GM19452 (cell line): ENCODE measurements at regions not wholly inside any gene's neighbourhood (a gene's known extent, or its start where the extent isn't known, plus 50 kb on each side); places are given as distances from the start of the nearest gene placed in this dataset.

Experiments
- ATAC-seq: cut with Tn5 transposase; IDR thresholded peaks from one replicate; pipeline ENCODE4 v1.9.1; 2021; ENCODE audit not compliant: unreplicated experiment

- no peak for ATAC-seq
Observed at GRCh38 chr12:124415064-124415463, 120.2 kb downstream of the RFLNA start.

- ATAC-seq: no peak
Observed at GRCh38 chr12:124413915-124414314, 119.0 kb downstream of the RFLNA start.

- ATAC-seq: no peak
Observed at GRCh38 chr12:124413401-124413800, 118.5 kb downstream of the RFLNA start.

GRCh38 chr12:124412646-124413015 lies 117.7 kb downstream of the RFLNA start:
- no peak for ATAC-seq

GRCh38 chr12:124411953-124412645 lies 117.2 kb downstream of the RFLNA start:
- ATAC-seq: no peak

- ATAC-seq: no peak
Observed at GRCh38 chr12:124411281-124411878, 116.5 kb downstream of the RFLNA start.

GRCh38 chr12:124410354-124411175 lies 115.7 kb downstream of the RFLNA start:
- no peak for ATAC-seq

- no peak for ATAC-seq
Observed at GRCh38 chr12:124408822-124409517, 114.1 kb downstream of the RFLNA start.

- no peak for ATAC-seq
Observed at GRCh38 chr12:124407074-124407473, 112.2 kb downstream of the RFLNA start.

GRCh38 chr12:124406043-124406442 lies 111.2 kb downstream of the RFLNA start:
- no peak for ATAC-seq

GRCh38 chr12:124405592-124405991 lies 110.7 kb downstream of the RFLNA start:
- ATAC-seq: no peak

GRCh38 chr12:124405151-124405550 lies 110.3 kb downstream of the RFLNA start:
- no peak for ATAC-seq

GRCh38 chr12:124404162-124404784 lies 109.4 kb downstream of the RFLNA start:
- ATAC-seq: no peak

GRCh38 chr12:124403273-124403672 lies 108.4 kb downstream of the RFLNA start:
- ATAC-seq: no peak

GRCh38 chr12:124402248-124403066 lies 107.6 kb downstream of the RFLNA start:
- ATAC-seq: no peak

GRCh38 chr12:124401704-124402221 lies 106.9 kb downstream of the RFLNA start:
- no peak for ATAC-seq

GRCh38 chr12:124400124-124400523 lies 105.2 kb downstream of the RFLNA start:
- no peak for ATAC-seq

GRCh38 chr12:124399622-124400021 lies 104.7 kb downstream of the RFLNA start:
- no peak for ATAC-seq

- no peak for ATAC-seq
Observed at GRCh38 chr12:124398578-124399227, 103.8 kb downstream of the RFLNA start.
